ENCODE measurements at regions not wholly inside any gene's neighbourhood (a gene's known extent, or its start where the extent isn't known, plus 50 kb on each side); places are given as distances from the start of the nearest gene placed in this dataset.
A peak's percentile ranks its signal among the peaks of the same experiment; 100 is the strongest.

- no peaks in the 10 kb centered on the region for H3K9me3 ChIP-seq (ENCODE audit: low read depth)
- Mint-ChIP-seq H3K27ac (peak overlapping the region; percentile 47), H3K27me3 (ENCODE audit: insufficient read depth, low read depth) (no peaks in the 10 kb centered on the region), H3K4me3 (peak overlapping the region; percentile 81), H3K4me1 (peaks cover 21% of the 10 kb centered on the region), H3K9me3 (no peaks in the 10 kb centered on the region), H3K36me3 (no peaks in the 10 kb centered on the region)
- H3F3A ChIP-seq (ENCODE audit: low read depth) = peaks cover 57% of the 10 kb centered on the region
- H3K27ac ChIP-seq = peak overlapping the region; percentile 100
- peak overlapping the region; percentile 38 for H2AFZ ChIP-seq (replicated peaks)
- peaks cover 34% of the 10 kb centered on the region for H3K79me2 ChIP-seq (ENCODE audit: low read depth)
- peak overlapping the region; percentile 74 for H3K9ac ChIP-seq
- peaks cover 42% of the 10 kb centered on the region for H3K4me1 ChIP-seq
- TF ChIP-seq CTCF (IDR thresholded peaks at IDR 0.05) = no peak
- TF ChIP-seq EZH2phosphoT487 (IDR thresholded peaks at IDR 0.05) = no peak
- H3K36me3 ChIP-seq = no peaks in the 10 kb centered on the region
- H3K4me3 ChIP-seq = peak overlapping the region; percentile 89
- DNase-seq (ENCODE audit: low spot score) = peak; percentile 18
- peak overlapping the region; percentile 93 for H3K4me2 ChIP-seq
- H4K20me1 ChIP-seq (ENCODE audit: low read depth) = no peaks in the 10 kb centered on the region
- H3K27me3 ChIP-seq = no peaks in the 10 kb centered on the region
Measured at GRCh38 chr3:174439331-174440252, 419.5 kb upstream of the NAALADL2 start.

- peak overlapping the region; percentile 100 for H3K27ac ChIP-seq
- H3K27me3 ChIP-seq = no peaks in the 10 kb centered on the region
- H4K20me1 ChIP-seq (ENCODE audit: low read depth) = no peaks in the 10 kb centered on the region
- H3K4me3 ChIP-seq = peak overlapping the region; percentile 89
- H3K36me3 ChIP-seq = no peaks in the 10 kb centered on the region
- peak overlapping the region; percentile 81 for H3K4me3 Mint-ChIP-seq
- peaks cover 41% of the 10 kb centered on the region for H3K79me2 ChIP-seq (ENCODE audit: low read depth)
- no peaks in the 10 kb centered on the region for H3K36me3 Mint-ChIP-seq
- H3K9ac ChIP-seq = peak overlapping the region; percentile 74
- H2AFZ ChIP-seq (replicated peaks) = peak overlapping the region; percentile 38
- TF ChIP-seq EZH2 (IDR thresholded peaks at IDR 0.05) (no peak), EZH2phosphoT487 (IDR thresholded peaks at IDR 0.05) (no peak), CTCF (IDR thresholded peaks at IDR 0.05) (no peak)
- H3K4me1 ChIP-seq = peaks cover 42% of the 10 kb centered on the region
- no peaks in the 10 kb centered on the region for H3K9me3 ChIP-seq (ENCODE audit: low read depth)
- no peaks in the 10 kb centered on the region for H3K9me3 Mint-ChIP-seq
- peak overlapping the region; percentile 47 for H3K27ac Mint-ChIP-seq
- DNase-seq (ENCODE audit: low spot score) = peak; percentile 38
- peak overlapping the region; percentile 93 for H3K4me2 ChIP-seq
- H3K27me3 Mint-ChIP-seq (ENCODE audit: insufficient read depth, low read depth) = no peaks in the 10 kb centered on the region
- peaks cover 57% of the 10 kb centered on the region for H3F3A ChIP-seq (ENCODE audit: low read depth)
- H3K4me1 Mint-ChIP-seq = peaks cover 21% of the 10 kb centered on the region
Measured at GRCh38 chr3:174440253-174440701, 418.9 kb upstream of the NAALADL2 start.

GRCh38 chr3:174440741-174441587 lies 418.2 kb upstream of the NAALADL2 start:
- Histone ChIP-seq H3K9ac (peak overlapping the region; percentile 74), H3K79me2 (ENCODE audit: low read depth) (peaks cover 48% of the 10 kb centered on the region), H3K4me1 (peaks cover 42% of the 10 kb centered on the region), H3F3A (ENCODE audit: low read depth) (peaks cover 57% of the 10 kb centered on the region), H4K20me1 (ENCODE audit: low read depth) (no peaks in the 10 kb centered on the region), H3K27me3 (no peaks in the 10 kb centered on the region), H3K4me2 (peak overlapping the region; percentile 93), H3K9me3 (ENCODE audit: low read depth) (no peaks in the 10 kb centered on the region), H2AFZ (replicated peaks) (peak overlapping the region; percentile 88), H3K36me3 (no peaks in the 10 kb centered on the region), H3K4me3 (peak overlapping the region; percentile 89), H3K27ac (peak overlapping the region; percentile 100)
- Mint-ChIP-seq H3K4me3 (peak overlapping the region; percentile 93), H3K27ac (peak overlapping the region; percentile 84), H3K9me3 (no peaks in the 10 kb centered on the region), H3K4me1 (peaks cover 21% of the 10 kb centered on the region), H3K27me3 (ENCODE audit: insufficient read depth, low read depth) (no peaks in the 10 kb centered on the region), H3K36me3 (no peaks in the 10 kb centered on the region)
- peak; percentile 21 for TF ChIP-seq CTCF (IDR thresholded peaks at IDR 0.05)
- TF ChIP-seq EZH2phosphoT487 (IDR thresholded peaks at IDR 0.05) = peak; percentile 14
- peak; percentile 39 for TF ChIP-seq EZH2 (IDR thresholded peaks at IDR 0.05)
- peak; percentile 95 for DNase-seq (ENCODE audit: low spot score)
